ENCODE measurements at regions not wholly inside any gene's neighbourhood (a gene's known extent, or its start where the extent isn't known, plus 50 kb on each side); places are given as distances from the start of the nearest gene placed in this dataset.

GRCh38 chr9:131801810-131802209, 61.9 kb upstream of the RAPGEF1 start (continued):
- TF ChIP-seq AR (CRISPR knock-in tag; IDR thresholded peaks at IDR 0.05) = no peak
- no peak for TF ChIP-seq MAX (CRISPR knock-in tag; IDR thresholded peaks at IDR 0.05)
- no peak for TF ChIP-seq USF1 (CRISPR knock-in tag; IDR thresholded peaks at IDR 0.05)
- TF ChIP-seq GRHL2 (CRISPR knock-in tag; IDR thresholded peaks at IDR 0.05; ENCODE audit: insufficient replicate concordance, severe bottlenecking) = no peak
- TF ChIP-seq SOX15 (CRISPR knock-in tag; IDR thresholded peaks at IDR 0.05) = no peak

- no peak overlapping the region for H3K27ac Mint-ChIP-seq
- H3K4me1 Mint-ChIP-seq = peaks cover 18% of the 10 kb centered on the region
- H3K36me3 Mint-ChIP-seq = no peaks in the 10 kb centered on the region
- POLR2A ChIA-PET = no interaction called here
- CTCF ChIA-PET = no interaction called here
- no peak for TF ChIP-seq TEAD1 (CRISPR knock-in tag; IDR thresholded peaks at IDR 0.05)
- no peak for TF ChIP-seq ATF1 (CRISPR knock-in tag; IDR thresholded peaks at IDR 0.05)
- TF ChIP-seq NR2C2 (CRISPR knock-in tag; IDR thresholded peaks at IDR 0.05) = no peak
- TF ChIP-seq ZNF219 (CRISPR knock-in tag; IDR thresholded peaks at IDR 0.05; ENCODE audit: borderline replicate concordance) = no peak
- TF ChIP-seq ZNF281 (CRISPR knock-in tag; IDR thresholded peaks at IDR 0.05) = no peak
- TF ChIP-seq MXD4 (CRISPR knock-in tag; IDR thresholded peaks at IDR 0.05; ENCODE audit: borderline replicate concordance) = no peak
- TF ChIP-seq, protein P1, sequence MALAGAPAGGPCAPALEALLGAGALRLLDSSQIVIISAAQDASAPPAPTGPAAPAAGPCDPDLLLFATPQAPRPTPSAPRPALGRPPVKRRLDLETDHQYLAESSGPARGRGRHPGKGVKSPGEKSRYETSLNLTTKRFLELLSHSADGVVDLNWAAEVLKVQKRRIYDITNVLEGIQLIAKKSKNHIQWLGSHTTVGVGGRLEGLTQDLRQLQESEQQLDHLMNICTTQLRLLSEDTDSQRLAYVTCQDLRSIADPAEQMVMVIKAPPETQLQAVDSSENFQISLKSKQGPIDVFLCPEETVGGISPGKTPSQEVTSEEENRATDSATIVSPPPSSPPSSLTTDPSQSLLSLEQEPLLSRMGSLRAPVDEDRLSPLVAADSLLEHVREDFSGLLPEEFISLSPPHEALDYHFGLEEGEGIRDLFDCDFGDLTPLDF (CRISPR knock-in tag; IDR thresholded peaks at IDR 0.05) = no peak
- TF ChIP-seq TP53 (CRISPR knock-in tag; IDR thresholded peaks at IDR 0.05) = no peak
- TF ChIP-seq ZMAT4 (CRISPR knock-in tag; IDR thresholded peaks at IDR 0.05) = no peak
- TF ChIP-seq JAZF1 (CRISPR knock-in tag; IDR thresholded peaks at IDR 0.05) = no peak
- H3K4me3 Mint-ChIP-seq = no peak overlapping the region
- no peak for DNase-seq (ENCODE audit: low spot score)
- no peaks in the 10 kb centered on the region for H3K27me3 Mint-ChIP-seq (ENCODE audit: low read depth)
- no peak for ATAC-seq
- H3K9me3 Mint-ChIP-seq = peaks cover 5% of the 10 kb centered on the region; the same call in 1 of the 2 replicates
These were observed 61.0 kb upstream of the RAPGEF1 start for GRCh38 chr9:131800843-131801242.

DNA sequence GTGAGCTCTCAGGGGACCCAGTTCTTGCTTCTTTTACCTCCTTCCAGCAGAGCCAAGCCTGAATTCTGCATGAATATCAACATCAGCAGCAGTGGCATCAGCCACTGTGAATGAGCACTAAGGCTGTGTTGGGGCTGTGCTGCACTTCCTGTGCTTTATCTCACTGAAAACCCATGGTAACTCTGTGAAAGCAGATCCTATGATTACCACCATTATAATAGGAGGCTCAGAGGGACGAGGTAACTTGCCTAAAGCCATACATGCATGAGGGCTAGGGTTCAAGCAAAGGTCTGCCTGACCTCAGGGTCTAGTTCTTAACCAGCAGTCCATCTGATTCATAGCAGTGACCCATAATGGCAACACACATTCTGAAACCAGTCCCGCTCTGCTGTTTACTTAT, 60.5 kb upstream of the RAPGEF1 start:
- Mint-ChIP-seq H3K4me1 (peaks cover 13% of the 10 kb centered on the region), H3K36me3 (no peaks in the 10 kb centered on the region), H3K4me3 (no peak overlapping the region), H3K9me3 (peaks cover 5% of the 10 kb centered on the region; the same call in 1 of the 2 replicates), H3K27me3 (ENCODE audit: low read depth) (no peaks in the 10 kb centered on the region), H3K27ac (no peak overlapping the region)
- ATAC-seq (no peak), DNase-seq (ENCODE audit: low spot score) (no peak)
- TF ChIP-seq ZNF416 (CRISPR knock-in tag; IDR thresholded peaks at IDR 0.05) (no peak), ETV6 (CRISPR knock-in tag; IDR thresholded peaks at IDR 0.05) (no peak), GTF2I (CRISPR knock-in tag; conservative IDR thresholded peaks at IDR 0.05) (no peak)
- TF ChIP-seq, protein P2, sequence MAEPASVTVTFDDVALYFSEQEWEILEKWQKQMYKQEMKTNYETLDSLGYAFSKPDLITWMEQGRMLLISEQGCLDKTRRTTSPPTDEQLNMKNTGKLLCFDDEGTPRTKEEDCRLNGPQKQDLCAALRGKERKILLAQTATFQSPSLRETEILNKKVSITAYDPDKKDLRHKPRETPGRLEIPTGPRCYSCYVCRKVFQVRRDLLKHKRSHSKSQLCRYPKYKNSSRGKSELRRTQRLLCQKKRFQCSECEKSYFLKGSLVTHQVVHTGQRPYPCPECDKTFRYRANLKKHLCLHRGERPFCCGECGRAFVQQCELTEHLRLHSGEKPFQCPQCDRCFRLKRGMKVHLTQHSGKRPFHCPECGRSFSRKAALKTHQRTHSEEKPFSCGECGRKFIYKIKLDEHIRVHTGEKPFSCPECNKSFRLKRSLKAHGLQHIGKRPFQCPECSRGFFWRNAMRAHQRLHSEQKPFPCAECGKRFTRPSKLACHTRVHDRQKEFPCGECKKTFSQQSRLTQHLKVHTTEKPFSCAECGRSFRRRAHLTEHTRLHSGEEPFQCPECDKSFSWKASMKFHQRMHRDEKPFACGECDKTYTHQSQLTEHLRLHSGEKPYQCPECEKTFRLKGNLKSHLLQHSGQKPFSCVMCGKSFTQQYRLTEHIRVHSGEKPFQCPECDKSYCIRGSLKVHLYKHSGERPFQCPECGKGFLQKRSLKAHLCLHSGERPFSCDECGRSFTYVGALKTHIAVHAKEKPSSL (CRISPR knock-in tag; conservative IDR thresholded peaks at IDR 0.05) = no peak
- ChIA-PET POLR2A (no interaction called here), CTCF (no interaction called here)

Data from WTC11 (cell line).